ENCODE measurements at regions not wholly inside any gene's neighbourhood (a gene's known extent, or its start where the extent isn't known, plus 50 kb on each side); places are given as distances from the start of the nearest gene placed in this dataset.

DNA sequence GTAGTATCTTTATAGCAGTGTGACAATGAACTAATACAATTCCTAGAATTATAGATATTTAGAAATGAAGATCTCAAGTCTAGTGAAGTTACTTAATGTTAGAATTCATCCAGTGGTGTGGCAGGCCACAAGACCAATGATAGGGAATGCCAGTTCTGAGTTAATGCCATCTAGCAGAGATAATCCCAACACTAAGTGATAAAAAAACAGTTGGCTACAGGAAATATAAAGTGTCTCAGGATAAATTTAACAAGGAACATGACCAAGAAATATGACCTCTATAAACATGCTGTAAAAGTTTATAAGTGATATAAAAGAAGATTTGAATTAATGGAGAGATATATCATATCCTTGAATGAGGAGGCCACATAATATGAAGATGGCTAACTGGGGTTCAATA lies 1790.5 kb upstream of the ADGRL3 start:
- TF ChIP-seq FOXM1 (IDR thresholded peaks at IDR 0.05; ENCODE audit: borderline replicate concordance, low read depth) (no peak), YY1 (IDR thresholded peaks at IDR 0.05; ENCODE audit: low read depth) (no peak), NFIC (IDR thresholded peaks at IDR 0.05) (no peak), CREB1 (IDR thresholded peaks at IDR 0.05; ENCODE audit: low read depth) (no peak)

DNA sequence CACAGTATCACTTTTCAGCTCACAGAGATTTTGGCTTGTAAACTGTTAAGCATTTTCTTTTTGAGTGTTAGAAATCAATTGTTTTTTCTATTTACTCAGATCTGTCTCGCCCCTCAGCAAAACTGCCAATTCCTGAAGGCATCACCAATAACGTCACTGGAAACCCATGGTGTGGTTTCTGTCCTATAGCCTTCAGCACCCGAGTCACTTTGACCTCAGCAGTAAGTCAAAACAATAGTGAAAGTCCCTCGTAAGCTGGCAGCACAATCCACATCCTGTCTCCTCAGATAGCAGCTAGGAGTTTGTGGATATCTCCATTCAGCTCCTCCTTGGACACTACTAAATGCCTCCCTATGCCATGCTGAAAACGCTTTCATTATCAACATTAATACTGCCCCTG lies 1787.4 kb upstream of the ADGRL3 start:
- no peak for TF ChIP-seq CEBPB (IDR thresholded peaks at IDR 0.05)
- TF ChIP-seq EGR1 (IDR thresholded peaks at IDR 0.05), result no peak
- TF ChIP-seq YY1 (IDR thresholded peaks at IDR 0.05; ENCODE audit: low read depth), result no peak
- TF ChIP-seq TCF12 (IDR thresholded peaks at IDR 0.05; ENCODE audit: low read depth), result no peak
- TF ChIP-seq TEAD4 (IDR thresholded peaks at IDR 0.05), result no peak
- no peak for TF ChIP-seq TAF1 (IDR thresholded peaks at IDR 0.05; ENCODE audit: low read depth)
- no peak for TF ChIP-seq NFIC (IDR thresholded peaks at IDR 0.05)
- TF ChIP-seq EP300 (IDR thresholded peaks at IDR 0.05; ENCODE audit: borderline replicate concordance), result no peak
- TF ChIP-seq ZBTB7A (IDR thresholded peaks at IDR 0.05; ENCODE audit: low read depth), result no peak
- TF ChIP-seq FOXM1 (IDR thresholded peaks at IDR 0.05; ENCODE audit: borderline replicate concordance, low read depth), result no peak
- TF ChIP-seq CREB1 (IDR thresholded peaks at IDR 0.05; ENCODE audit: low read depth), result no peak
- TF ChIP-seq, protein P1, sequence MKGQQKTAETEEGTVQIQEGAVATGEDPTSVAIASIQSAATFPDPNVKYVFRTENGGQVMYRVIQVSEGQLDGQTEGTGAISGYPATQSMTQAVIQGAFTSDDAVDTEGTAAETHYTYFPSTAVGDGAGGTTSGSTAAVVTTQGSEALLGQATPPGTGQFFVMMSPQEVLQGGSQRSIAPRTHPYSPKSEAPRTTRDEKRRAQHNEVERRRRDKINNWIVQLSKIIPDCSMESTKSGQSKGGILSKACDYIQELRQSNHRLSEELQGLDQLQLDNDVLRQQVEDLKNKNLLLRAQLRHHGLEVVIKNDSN (IDR thresholded peaks at IDR 0.05), result no peak
- TF ChIP-seq, protein P2, sequence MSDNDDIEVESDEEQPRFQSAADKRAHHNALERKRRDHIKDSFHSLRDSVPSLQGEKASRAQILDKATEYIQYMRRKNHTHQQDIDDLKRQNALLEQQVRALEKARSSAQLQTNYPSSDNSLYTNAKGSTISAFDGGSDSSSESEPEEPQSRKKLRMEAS (IDR thresholded peaks at IDR 0.05), result no peak

DNA sequence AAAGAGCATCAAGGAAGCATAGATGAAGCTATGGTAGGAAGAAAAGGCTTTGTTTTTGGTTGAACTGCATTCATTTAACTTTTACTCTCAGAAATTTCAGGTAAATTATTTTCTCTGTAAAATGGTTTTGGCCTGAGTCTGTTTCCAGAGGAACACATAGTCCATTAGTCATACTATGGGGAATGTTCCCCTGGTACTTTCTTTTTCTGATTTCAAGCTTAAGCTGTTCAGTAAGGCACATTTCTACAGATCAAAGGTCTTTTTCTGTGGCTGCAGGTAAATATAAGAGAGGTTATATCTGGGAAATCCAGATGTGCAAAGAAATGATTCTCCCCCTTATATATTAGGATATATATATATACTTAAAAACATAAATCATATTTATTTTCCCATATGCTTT lies 1744.4 kb upstream of the ADGRL3 start:
- TF ChIP-seq TAF1 (IDR thresholded peaks at IDR 0.05; ENCODE audit: low read depth), result no peak
- TF ChIP-seq NFIC (IDR thresholded peaks at IDR 0.05), result no peak
- TF ChIP-seq, protein P1 (IDR thresholded peaks at IDR 0.05), result no peak
- TF ChIP-seq RAD21 (IDR thresholded peaks at IDR 0.05; ENCODE audit: low read depth), result no peak
- TF ChIP-seq ZBTB7A (IDR thresholded peaks at IDR 0.05; ENCODE audit: low read depth), result no peak
- TF ChIP-seq EGR1 (IDR thresholded peaks at IDR 0.05), result no peak
- TF ChIP-seq, protein P3, sequence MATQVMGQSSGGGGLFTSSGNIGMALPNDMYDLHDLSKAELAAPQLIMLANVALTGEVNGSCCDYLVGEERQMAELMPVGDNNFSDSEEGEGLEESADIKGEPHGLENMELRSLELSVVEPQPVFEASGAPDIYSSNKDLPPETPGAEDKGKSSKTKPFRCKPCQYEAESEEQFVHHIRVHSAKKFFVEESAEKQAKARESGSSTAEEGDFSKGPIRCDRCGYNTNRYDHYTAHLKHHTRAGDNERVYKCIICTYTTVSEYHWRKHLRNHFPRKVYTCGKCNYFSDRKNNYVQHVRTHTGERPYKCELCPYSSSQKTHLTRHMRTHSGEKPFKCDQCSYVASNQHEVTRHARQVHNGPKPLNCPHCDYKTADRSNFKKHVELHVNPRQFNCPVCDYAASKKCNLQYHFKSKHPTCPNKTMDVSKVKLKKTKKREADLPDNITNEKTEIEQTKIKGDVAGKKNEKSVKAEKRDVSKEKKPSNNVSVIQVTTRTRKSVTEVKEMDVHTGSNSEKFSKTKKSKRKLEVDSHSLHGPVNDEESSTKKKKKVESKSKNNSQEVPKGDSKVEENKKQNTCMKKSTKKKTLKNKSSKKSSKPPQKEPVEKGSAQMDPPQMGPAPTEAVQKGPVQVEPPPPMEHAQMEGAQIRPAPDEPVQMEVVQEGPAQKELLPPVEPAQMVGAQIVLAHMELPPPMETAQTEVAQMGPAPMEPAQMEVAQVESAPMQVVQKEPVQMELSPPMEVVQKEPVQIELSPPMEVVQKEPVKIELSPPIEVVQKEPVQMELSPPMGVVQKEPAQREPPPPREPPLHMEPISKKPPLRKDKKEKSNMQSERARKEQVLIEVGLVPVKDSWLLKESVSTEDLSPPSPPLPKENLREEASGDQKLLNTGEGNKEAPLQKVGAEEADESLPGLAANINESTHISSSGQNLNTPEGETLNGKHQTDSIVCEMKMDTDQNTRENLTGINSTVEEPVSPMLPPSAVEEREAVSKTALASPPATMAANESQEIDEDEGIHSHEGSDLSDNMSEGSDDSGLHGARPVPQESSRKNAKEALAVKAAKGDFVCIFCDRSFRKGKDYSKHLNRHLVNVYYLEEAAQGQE (IDR thresholded peaks at IDR 0.05; ENCODE audit: low read depth), result no peak
- TF ChIP-seq, protein P2 (IDR thresholded peaks at IDR 0.05), result no peak
- no peak for TF ChIP-seq TCF12 (IDR thresholded peaks at IDR 0.05; ENCODE audit: low read depth)
- TF ChIP-seq CREB1 (IDR thresholded peaks at IDR 0.05; ENCODE audit: low read depth), result no peak
- TF ChIP-seq EP300 (IDR thresholded peaks at IDR 0.05; ENCODE audit: borderline replicate concordance), result no peak
- no peak for TF ChIP-seq CEBPB (IDR thresholded peaks at IDR 0.05)
- no peak for TF ChIP-seq YY1 (IDR thresholded peaks at IDR 0.05; ENCODE audit: low read depth)
- TF ChIP-seq FOXM1 (IDR thresholded peaks at IDR 0.05; ENCODE audit: borderline replicate concordance, low read depth), result no peak
- TF ChIP-seq TEAD4 (IDR thresholded peaks at IDR 0.05), result no peak

DNA sequence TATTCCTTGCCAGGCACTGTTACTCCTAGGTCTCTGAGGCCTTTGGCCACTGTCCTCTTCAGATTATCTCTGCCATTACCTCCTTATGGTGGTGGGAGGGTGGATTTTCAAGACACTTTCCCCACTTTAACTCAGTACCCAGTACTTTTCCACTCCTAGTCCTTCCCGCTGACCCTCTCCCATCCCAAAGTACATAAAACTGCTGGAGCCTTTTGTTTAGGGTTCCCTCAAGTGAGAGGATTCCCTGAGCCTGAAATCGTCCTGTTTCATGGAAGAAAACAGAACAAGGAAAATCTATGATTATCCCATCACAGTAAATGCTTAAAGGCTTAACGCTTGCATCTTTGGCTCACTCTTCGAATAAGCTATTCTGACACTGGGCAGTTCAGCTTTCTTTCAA lies 1742.5 kb upstream of the ADGRL3 start:
- no peak for TF ChIP-seq CREB1 (IDR thresholded peaks at IDR 0.05; ENCODE audit: low read depth)
- TF ChIP-seq CEBPB (IDR thresholded peaks at IDR 0.05), result no peak
- TF ChIP-seq FOXM1 (IDR thresholded peaks at IDR 0.05; ENCODE audit: borderline replicate concordance, low read depth), result no peak
- no peak for TF ChIP-seq ZBTB7A (IDR thresholded peaks at IDR 0.05; ENCODE audit: low read depth)
- no peak for TF ChIP-seq YY1 (IDR thresholded peaks at IDR 0.05; ENCODE audit: low read depth)
- TF ChIP-seq TEAD4 (IDR thresholded peaks at IDR 0.05), result no peak
- no peak for TF ChIP-seq NFIC (IDR thresholded peaks at IDR 0.05)
- TF ChIP-seq EGR1 (IDR thresholded peaks at IDR 0.05), result no peak
- TF ChIP-seq, protein P2 (IDR thresholded peaks at IDR 0.05), result no peak
- TF ChIP-seq RAD21 (IDR thresholded peaks at IDR 0.05; ENCODE audit: low read depth), result no peak
- TF ChIP-seq, protein P1 (IDR thresholded peaks at IDR 0.05), result no peak
- TF ChIP-seq TCF12 (IDR thresholded peaks at IDR 0.05; ENCODE audit: low read depth), result no peak
- TF ChIP-seq EP300 (IDR thresholded peaks at IDR 0.05; ENCODE audit: borderline replicate concordance), result no peak
- TF ChIP-seq, protein P3 (IDR thresholded peaks at IDR 0.05; ENCODE audit: low read depth), result no peak
- TF ChIP-seq TAF1 (IDR thresholded peaks at IDR 0.05; ENCODE audit: low read depth), result no peak

DNA sequence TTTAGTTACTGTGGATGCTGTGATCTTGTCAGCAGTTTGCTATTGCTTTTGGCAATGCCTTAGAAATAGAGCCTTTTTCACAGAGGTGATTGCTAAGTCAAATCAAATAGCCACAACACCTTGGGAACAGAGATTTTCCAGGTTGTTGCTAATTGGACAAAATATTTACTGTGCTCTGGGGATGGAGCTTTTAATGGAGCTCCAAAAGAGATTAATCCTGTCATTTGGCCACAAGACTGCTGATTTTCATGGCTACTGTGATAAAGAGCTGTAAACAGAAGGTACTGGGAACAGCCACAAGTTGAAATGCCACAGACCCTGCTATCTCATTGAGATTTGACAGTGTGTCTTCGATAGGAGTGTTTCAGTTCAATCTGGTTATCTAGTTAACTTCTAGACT lies 1715.2 kb upstream of the ADGRL3 start:
- TF ChIP-seq RAD21 (IDR thresholded peaks at IDR 0.05; ENCODE audit: low read depth), result no peak
- TF ChIP-seq TCF12 (IDR thresholded peaks at IDR 0.05; ENCODE audit: low read depth), result no peak
- TF ChIP-seq, protein P3 (IDR thresholded peaks at IDR 0.05; ENCODE audit: low read depth), result no peak
- TF ChIP-seq ZBTB7A (IDR thresholded peaks at IDR 0.05; ENCODE audit: low read depth), result no peak
- no peak for TF ChIP-seq EP300 (IDR thresholded peaks at IDR 0.05; ENCODE audit: borderline replicate concordance)

Measured in Ishikawa (cell line).